ENCODE measurements at regions not wholly inside any gene's neighbourhood (a gene's known extent, or its start where the extent isn't known, plus 50 kb on each side); places are given as distances from the start of the nearest gene placed in this dataset.
A peak's percentile ranks its signal among the peaks of the same experiment; 100 is the strongest.
"Not testable (repeated sequence)": the region's sequence is repeated elsewhere in the genome, so short reads cannot be mapped to it uniquely, and the experiment has no call there.

DNA sequence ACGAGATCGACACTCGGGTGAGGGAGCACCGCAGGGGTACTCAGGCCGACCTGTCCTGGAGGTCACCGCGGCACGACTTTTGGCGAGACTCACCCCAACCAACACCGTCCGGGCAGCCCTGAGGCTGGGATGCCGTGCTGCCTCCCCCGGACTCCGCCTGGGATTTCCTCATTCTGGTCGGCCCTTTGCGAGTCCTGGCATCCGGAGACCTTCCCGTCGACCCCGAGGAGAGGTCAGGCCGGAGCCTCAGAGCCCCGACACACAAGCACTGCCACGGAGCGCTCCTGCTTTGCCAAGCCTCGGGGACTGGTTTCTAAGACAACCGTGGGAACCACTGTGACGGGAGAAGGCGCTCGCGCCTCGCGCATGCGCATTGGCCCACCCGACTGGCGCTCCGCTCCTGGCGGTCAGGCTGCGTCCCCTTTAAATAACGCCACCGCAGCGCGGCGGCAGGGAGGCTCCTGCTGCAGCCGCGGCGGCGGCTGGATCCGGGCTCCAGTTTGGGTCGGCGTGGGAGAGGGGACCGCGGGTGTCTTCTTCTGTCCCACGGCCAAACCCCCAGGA lies 166.4 kb upstream of the ZNF337 start:
- DNase-seq, result peak; percentile 86 to 87

DNA sequence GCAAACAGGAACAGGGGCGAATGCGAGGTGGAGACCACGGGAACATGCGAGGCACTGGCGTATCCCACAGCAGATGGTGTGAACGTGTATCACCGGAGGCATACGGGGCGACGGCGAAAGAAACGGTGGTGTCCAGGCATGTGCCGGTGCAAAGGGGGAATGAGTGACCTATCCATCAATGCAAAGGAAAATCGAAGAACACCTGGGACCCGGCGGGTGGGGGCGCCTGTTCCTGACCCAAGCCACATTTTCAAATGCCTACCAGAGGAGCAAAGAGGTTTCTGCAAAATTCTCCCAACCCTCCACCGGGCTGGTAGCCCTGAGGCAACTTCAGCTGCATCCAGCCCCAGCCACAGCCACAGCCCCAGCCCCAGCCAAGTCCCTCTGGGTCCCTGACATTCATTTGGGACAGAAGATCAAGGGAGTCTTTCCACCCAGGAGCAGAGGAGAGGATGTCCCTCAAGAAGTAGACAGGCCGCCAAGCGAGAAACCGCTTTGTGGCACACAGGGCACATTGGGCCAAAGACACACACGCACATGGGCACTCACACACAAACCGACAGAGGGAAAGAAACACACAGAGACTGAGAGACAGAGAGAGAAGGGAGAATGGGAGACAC lies 164.0 kb upstream of the ZNF337 start:
- DNase-seq, result no peak

DNA sequence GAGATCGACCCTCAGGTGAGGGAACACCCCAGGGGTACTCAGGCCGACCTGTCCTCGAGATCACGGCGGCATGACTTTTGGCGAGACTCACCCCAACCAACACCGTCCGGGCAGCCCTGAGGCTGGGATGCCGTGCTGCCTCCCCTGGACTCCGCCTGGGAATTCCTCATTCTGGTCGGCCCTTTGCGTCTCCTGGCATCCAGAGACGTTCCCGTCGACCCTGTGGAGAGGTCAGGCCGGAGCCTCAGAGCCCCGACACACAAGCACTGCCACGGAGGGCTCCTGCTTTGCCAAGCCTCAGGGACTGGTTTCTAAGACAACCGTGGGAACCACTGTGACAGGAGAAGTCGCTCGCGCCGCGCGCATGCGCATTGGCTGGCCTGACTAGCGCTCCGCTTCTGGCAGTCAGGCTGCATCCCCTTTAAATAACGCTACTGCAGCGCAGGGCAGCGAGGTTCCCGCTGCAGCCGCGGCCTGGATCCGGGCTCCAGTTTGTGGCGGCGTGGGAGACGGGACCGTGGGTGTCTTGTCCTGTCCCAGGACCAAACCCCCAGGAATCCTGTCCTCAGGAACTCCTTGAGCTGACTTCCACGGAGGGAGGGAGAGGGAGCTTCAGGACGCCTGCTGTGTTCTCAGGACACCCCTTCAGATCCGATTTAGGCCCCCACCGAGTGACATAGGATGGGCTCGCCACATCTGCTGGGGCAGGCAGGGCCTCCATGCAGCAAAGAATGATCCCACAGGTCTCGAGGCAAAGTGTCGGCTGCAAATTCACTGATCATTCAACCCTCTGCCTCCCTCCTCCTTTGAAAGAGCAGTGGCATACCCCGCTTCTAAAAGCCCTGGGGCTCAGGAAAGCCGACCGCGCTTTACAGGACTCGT lies 163.2 kb upstream of the ZNF337 start:
- DNase-seq, result peak; percentile 74 to 79

DNA sequence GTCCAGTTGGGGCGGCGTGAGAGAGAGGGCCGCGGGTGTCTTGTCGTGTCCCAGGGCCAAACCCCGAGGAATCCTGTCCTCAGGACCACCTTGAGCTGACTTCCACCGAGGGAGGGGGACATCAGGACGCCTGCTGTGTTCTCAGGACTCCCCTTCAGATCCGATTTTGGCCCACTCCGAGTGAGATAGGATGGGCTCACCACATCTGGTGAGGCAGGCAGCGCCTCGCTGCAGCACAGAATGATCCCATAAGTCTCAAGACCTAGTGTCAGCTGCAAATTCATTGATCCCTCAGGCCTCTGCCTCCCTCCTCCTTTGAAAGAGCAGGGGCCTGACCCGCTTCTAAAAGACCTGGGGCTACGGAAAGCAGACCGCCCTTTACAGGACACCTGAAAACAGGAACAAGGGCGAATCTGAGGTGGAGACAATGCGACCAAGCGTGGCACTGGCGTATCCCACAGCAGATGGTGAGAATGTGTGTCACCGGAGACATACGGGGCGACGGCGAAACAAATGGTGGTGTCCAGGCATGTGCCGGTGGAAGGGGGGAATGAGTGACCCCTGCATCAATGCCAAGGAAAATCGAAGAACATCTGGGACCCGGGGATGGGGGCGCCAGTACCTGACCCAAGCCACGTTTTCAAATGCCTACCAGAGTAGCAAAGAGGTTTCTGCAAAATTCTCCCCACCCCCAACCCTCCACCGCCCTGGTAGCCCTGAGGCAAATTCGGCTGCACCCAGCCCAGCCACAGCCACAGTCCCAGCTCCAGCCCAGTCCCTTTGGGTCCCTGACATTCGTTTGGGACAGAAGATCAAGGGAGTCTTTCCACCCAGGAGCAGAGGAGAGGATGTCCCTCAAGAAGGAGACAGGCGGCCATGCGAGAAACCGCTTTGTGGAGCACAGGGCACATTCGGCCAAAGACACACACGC lies 162.1 kb upstream of the ZNF337 start:
- DNase-seq, result no peak

DNA sequence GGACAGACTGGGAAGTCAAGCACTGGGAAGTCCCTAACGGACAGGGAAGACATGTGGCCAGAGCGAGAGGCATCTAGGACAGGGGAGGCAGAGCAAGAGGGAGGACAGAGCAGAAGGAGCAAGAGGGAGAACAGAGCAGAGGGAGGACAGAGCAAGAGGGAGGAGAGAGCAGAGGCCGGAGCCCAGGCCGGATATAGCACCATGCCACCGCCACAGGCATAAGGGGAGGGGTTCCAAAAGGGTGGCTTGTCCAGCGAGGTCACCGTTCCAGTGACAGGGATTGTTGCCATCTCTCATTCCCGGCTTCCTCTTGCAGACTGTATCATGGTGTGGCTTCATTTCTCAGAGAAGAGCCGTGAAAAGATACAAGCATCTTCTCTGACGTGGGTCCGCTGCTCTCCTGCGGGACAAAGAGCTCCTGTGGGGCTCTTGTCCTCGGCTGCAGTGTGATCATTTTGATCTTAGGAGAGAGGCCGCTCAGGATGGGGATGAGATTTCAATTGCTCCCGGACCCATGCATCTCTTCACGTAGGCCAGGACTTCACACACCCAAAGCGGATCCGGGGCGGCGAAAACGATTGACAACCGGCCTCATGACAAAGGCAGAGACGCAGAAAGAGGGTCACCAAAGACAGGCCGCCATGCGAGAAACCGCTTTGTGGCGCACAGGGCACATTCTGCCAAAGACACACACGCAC lies 160.6 kb upstream of the ZNF337 start:
- DNase-seq, result not testable (repeated sequence)

DNA sequence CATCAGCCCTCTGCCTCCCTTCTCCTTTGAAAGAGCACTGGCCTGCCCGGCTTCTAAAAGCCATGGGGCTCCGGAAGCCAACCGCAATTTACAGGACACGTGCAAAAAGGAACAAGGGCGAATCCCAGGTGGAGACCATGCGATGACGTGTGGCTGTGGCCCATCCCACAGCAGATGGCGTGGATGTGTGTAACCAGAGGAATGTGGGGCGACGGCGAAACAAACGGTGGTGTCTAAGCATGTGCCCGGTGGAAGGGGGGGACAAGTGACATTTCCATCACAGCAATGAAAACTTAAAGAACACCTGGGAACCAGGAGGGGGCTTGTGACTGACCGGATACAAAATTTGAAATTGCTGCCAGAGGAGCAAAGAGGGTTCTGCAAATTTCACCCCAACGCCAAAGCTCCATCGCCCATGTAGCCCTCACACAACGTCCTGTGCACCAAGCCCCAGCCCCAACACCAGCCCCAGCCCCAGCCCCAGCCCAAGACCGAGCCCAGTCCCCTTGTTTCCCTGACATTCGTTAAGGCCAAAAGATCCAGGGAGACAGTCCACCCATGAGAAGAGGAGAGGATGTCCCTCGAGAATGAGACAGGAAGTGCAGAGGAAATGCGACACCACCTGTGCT lies 159.7 kb upstream of the ZNF337 start:
- no peak for DNase-seq

DNA sequence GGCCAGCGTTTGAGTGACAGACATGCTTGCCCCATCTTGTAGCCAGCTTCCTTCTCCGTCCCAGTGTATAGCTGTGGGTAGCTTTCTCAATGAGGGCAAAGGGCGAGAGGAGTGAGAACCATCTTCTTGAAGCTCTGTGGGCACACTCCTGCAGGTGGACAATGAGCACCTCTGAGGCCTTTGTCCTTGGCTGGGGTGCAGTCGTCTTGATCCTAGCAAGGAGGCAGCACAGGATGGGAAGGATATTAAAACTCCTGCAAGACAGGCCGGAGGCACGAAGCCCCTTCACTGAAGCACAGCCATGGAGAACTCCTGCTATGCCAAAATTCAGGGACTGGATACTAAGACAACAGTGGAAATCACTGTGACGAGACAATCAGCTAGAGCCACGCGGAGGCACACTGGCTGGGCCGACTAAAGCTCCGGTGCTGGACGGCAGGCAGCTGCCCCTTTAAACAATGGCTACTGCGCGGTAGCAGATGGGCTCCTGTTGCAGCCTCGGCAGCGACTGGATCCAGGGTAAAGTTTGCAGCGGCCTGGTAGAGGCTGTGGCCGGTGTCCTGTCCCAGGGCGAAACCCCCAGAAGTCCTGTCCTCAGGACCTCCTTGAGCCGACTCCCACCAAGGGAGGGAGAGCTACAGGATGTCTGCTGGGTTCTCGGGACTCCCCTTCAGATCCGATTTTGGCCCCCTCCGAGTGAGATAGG lies 159.0 kb upstream of the ZNF337 start:
- DNase-seq, result not testable (repeated sequence)

DNA sequence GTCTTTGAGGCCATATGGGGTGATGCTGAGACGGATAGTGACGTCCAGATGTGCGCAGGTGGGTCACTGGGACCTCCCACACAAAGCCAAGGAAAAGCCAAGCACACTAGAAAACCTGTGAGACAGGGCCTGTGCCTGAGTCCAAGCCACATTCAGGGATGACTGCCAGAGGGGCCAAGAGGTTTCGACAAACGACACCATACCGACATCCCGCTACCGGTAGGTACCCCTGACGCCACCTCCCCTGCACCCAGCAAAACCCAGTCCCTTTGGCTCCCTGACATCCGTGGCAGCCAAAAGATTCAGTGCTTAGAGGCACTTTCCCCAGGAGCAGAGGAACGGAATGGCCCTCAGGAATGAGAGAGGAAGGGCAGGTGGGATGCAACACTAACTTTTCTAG lies 158.0 kb upstream of the ZNF337 start:
- not testable (repeated sequence) for DNase-seq

DNA sequence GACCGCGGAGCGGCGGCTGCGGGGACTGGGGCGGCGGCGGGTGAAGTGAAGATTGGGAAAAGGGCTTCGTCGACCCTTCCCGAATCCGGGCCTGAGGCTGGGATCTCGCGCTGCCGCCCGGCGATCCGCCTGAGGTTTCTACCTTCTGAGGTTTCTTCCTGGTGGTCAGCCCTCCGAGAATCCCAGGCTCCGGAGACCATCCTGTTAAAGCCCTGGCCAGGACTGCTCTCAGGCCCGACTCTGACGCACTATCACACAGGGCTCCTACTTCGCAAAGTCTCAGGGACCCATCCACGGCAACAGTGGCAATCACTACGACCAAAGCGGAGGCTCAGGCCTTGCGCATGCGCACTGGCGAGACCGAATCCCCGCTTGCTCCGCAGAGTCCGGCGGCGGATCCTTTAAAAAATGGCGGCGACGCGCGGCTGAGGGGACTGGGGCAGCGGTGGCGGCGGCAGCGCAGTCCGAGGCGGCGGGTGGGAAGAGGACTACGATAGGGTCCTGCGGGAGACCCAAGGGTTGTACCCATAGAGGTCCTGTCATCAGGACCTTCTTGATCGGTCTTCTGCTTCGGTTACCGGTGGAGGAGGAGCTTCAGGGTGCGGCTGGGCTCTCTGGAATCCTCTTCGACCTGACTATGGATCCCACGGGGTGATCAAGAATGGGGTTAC lies 157.2 kb upstream of the ZNF337 start:
- peak; percentile 82 to 85 for DNase-seq

DNA sequence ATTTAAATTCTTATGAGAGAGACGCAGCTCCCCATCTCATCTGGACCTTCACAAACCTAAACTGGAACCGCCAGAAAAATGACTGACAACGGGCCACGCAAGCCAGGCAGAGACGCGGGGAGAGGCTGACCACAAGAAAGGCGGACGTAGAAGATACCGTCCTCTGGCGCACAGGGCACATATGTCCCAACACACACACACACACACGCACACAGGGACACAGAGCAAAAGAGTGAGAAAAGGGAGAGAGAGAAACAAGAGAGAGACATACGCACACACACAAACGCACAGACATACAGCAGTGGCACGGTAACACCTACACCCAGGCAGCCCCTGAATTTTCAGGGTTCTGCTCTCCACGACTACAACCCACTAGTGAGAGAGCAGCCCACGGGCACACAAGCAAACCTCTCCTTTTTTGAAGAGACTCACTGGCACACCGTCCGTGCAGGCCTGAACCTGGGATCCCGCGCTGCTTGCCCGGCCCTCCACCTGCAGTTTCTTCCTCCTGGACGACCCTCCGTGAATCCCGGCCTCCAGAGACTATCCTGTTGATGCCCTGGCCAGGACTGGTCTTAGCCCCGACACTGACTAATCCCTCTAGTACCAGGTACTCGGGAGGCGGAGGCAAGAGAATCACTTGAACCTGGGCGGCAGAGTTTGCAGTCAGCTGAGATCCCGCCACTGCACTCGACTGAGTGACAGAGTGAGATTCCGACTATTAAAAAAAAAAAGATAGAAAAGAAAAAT lies 156.5 kb upstream of the ZNF337 start:
- DNase-seq, result not testable (repeated sequence)

DNA sequence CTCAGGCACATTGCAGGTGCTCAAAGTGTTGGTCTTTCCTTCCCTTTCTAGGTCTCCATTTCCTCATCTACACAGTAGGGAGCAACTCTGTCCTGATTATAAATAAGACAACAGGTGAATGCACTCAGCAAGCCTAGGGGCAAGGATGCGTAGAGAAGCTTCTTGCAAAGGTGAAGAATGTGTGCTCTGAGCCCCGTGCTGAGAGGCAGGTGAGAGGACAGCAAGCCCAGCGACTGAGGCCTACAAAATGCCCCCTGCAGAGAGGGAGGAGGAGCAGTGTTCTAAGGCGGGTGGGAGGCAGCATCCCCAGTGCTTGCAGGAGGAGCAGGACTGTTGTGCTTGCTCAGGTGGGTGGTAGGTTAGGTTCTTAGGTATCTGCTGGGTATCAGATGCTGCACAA lies 153.5 kb upstream of the ZNF337 start:
- not testable (repeated sequence) for DNase-seq

DNA sequence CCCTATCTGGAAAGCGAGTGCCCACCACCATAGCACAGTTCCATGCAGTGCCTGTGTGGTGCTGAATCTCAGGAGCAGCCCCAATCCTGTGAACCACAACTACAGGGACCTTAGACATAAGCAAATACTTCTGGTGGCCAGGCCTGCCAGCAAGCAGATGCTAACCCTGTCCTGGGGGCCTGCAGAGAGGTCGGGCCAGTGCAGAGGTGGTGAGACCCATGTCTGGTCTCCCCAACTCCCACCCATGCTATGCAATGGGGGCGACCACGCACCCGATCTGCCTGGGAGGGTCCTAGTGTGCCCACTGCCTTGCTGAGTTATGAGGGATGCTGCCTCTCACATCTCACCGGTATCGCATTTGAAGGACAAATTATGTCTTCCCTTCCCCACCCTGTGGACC lies 151.6 kb upstream of the ZNF337 start:
- no peak for DNase-seq

DNA sequence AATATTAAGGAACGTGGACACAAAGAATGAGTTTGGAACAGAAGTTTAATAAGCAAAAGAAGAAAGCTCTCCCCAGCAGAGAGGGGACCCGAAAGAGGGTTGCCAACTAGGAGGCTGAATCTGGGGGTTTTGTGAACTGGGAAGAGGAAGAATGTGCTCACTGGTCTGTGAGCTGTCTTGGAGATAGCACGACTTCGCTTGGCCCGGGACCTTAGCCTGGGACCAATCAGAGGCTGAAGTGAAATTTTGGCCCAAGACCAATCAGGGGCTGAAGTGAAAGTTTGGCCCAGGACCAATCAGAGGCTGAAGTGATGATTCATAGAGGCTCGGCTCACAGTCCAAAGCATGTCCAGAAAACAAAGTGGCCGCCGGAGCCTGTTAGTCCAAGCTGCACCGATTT lies 148.0 kb upstream of the ZNF337 start:
- DNase-seq, result not testable (repeated sequence)

DNA sequence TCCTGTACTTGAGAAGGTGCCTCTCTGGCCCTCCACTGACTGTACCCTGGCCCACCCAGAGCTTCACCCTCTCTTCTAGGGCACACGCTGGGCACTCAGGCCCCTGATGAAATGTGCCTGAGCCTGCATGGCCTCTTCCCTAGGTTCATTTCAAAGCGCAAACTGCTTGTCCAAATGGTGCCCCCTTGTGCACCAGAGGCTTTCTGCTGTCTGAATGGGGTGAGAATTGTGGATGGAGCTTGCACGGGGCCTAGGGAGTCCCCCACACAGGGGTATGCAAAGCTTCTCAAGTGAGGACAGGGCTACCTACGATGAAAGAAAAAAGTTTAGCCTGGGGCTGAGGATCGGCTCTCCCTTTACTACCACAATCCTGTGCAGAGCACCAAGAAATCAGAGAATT lies 116.9 kb upstream of the ZNF337 start:
- DNase-seq, result not testable (repeated sequence)

DNA sequence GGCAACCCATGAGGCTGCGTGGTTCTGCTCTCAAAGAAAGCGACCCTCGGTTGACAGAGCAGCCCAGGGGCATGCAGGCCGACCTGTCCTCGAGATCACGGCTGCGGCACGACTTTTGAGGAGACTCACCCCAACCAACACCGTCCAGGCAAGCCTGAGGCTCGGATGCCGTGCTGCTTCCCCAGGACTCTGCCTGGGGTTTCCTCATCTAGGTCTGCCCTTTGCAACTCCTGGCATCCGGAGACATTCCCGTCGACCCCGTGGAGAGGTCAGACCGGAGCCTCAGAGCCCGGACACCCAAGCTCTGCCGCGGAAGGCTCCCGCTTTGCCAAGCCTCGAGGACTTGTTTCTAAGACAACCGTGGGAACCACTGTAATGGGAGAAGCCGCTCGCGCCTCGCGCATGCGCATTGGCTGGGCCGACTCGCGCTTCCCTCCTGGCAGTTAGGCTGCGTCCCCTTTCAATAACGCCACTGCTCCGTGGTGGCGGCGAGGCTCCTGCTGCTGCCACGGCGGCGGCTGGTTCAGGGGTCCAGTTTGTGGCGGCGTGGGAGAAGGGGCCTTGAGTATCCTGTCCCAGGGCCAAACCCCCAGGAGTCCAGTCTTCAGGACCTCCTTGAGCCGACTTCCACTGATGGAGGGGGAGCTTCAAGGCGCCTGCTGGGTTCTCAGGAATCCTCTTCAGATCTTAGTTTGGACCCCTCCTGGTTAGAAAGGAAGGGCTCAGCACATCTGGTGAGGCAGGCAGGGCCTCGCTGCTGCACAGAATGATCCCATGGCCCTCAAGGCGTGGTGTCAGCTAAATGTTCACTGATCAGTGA lies 101.7 kb upstream of the ZNF337 start:
- not testable (repeated sequence) for DNase-seq

DNA sequence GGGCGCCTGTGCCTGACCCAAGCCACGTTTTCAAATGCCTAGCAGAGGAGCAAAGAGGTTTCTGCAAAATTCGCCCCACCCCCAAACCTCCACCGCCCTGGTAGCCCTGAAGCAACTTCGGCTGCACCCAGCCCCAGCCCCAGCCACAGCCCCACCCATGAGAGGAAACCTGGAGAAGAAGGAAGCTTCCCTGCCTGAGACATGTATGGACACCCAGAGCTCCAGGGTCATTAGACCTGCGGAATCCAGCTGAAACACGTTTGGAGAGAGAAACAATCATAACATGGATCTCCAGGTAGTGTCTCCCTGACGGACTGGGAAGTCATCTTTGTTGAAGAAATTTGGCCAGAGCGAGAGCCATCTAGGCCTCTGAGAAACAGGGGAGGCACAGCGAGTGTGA lies 100.4 kb upstream of the ZNF337 start:
- DNase-seq, result not testable (repeated sequence)

DNA sequence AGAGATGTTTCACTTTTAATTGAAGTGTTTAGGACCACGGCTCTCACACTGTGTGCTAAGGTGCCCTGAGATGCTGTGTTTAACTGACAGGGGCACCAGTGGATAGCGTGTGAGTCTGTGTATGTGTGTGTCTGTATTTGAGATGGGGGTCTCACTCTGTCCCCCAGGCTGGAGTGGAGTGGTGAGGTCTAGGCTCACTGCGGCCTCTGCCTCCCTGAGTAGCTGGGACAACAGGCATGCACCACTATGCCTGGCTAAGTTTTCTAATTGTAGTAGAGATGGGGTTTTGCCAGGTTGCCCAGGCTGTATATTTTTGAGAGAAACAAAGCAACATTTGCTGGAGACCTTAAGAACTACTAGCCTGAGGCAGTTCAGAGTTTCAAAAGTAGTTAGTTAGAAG lies 80.6 kb upstream of the ZNF337 start:
- not testable (repeated sequence) for DNase-seq

DNA sequence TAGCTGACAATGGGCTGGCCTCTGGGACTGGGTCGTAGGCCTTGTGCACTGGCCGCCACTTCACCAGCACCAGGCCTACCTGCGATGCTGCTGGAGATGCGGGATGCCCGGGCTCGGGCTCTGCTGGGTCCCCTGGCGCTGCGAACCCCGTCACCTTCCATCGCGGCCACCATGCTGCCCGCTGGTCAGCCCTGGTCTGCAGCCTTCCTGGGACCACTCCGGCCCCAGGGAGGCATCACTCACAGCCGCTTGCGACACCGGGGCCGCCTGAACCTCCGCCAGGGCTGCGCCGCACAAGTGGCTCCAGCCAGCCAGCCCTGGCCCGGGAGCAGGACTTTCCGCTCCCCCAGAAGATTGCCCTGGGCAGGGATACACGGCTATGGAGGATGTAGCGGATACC lies 78.1 kb upstream of the ZNF337 start:
- not testable (repeated sequence) for DNase-seq

DNA sequence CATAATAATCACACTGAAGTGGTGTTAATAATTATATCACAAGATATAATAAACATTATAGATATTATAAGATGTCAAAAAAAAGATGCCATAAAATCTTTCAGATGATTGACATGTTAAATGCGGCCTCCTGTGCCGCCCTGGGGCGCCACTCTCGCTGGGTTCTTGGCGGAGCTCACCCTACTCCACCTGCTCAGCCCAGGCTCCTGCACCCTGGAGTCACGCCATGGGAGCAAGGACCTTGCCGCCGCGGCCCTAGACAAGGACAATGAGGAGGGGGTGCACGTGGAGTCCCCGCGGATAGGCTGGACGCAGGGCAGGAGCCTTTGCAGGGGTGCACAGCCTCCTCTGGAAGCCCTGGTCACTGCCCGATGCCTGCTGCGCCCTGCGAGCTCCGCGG lies 77.5 kb upstream of the ZNF337 start:
- DNase-seq, result not testable (repeated sequence)

All from activated CD4-positive, alpha-beta T cell treated with anti-CD3 and anti-CD28 coated beads, Interleukin-2, amount 50 U/mL, for 48 hours (primary cell).